NCI-H69 (cell line): ENCODE measurements at regions not wholly inside any gene's neighbourhood (a gene's known extent, or its start where the extent isn't known, plus 50 kb on each side); places are given as distances from the start of the nearest gene placed in this dataset.

Experiments
- DNase-seq: peaks from one replicate; lab custom pipeline; 2025; lab: John Stamatoyannopoulos, UW

- DNase-seq: no peak
Observed at GRCh38 chr11:41861838-41862237, 402.4 kb upstream of the LRRC4C start.

- no peak for DNase-seq
Observed at GRCh38 chr11:41866525-41866924, 407.1 kb upstream of the LRRC4C start.

DNA sequence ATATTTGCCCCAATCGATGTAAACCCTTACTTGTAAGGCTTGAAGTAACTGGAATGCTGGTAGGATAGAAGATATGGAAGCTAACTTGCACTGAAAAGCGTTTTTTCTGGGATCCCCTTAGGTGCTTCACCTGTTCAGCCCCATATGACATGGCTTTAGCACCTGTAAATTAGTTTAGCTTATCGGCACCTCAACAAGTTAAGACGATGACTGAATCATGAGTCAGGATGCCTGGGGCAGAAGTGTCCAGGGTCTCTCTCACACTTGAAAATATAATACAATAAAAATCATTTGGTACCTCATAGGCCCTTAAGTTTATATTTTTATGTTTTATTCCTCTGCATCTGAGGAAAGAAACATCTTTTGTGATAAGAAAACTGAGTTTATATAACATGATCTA, 409.2 kb upstream of the LRRC4C start:
- DNase-seq: no peak

DNA sequence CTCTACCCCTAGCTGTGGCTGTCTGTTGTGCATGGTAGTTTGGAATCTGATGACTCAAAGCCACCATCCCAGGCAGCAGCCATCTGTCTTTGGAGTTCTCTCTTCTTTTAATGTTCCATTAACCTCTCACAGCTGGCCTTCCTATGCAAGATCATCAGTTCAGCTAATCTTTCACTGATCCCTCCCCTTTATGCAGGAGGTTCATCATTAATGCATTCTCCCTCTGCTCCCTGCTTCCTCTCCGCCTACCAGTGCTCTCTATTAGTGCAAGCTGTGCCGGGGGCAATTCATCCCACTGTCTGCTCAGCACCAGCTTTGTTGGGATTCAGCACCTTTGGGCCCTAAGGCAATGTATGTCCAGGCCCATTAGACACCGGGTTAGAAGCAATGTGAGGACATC, 413.0 kb upstream of the LRRC4C start:
- DNase-seq: peak; percentile 30

DNA sequence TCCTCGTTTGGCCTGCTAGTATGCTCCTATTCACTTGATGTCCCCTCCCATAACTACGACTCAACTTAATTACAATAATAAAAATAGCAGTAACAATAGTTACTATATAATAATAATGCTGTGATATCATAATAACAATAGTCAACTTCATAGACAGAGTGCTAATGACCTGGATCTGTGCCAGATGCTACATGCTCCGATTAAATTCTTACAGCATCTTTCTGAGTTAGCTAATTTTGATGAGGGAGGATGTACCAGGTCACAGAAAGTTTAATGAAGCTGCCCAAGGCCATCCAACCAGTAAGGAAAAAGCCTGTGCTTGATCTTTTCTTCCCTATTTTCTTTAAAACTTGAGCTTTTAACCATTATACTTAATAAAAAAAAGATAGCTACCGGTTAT, 413.4 kb upstream of the LRRC4C start:
- no peak for DNase-seq

DNA sequence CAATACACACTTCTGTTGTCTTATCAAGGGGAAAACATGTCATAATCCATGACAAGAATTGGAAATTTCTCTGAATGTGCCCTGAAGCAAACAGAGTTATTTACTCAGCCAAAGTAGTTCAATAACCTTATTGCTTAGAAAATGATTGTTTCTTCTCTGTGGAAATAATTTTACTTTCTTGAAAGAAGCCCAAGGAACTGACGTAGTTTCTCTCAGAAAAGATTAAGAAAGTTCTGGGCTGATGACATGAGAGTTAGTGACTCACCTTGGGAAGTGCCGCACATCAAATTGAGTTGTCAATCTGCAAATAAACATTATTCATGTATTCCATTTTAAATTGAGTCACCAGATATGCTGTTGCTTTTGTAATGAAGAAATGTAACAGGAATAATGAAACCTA, 418.6 kb upstream of the LRRC4C start:
- DNase-seq: no peak

- no peak for DNase-seq
Observed at GRCh38 chr11:41879214-41879613, 419.8 kb upstream of the LRRC4C start.

DNA sequence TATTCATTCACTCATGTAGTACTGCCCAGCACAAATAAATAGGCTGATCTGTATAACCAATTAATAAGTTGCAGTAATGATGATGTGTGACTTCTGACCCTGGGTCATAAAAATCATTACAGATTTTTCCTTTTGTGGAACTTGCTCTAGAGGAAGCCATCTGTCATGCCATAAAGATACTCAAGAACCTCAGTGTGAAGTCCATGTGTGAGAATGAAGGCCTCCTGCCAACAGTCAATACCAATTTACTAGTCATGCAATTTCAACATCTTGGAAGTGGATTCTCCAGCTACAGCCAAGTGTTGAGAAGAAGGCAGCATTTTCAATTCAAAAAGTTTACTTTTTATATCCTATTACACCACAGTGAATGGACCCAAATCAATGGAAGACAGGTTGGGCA, 435.6 kb upstream of the LRRC4C start:
- DNase-seq: no peak

DNA sequence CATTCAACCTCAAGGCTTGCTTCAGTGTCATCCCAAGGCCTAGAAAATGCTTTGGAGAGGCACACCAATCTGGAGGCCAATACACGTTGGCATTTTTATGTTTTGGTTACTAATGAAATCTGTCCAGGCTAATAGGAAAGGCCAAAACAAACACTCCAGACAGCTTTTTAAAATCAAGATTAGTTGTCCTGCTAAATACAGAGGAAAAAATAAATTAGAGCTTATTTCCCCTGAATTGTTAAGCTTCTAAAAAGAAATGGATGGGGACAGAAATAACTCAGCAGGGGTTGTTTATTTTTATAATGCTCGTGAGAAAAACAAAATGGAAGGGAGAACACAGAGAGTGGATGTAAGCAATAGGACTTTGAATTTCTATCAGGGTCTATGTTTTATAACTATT, 438.5 kb upstream of the LRRC4C start:
- DNase-seq: no peak

DNA sequence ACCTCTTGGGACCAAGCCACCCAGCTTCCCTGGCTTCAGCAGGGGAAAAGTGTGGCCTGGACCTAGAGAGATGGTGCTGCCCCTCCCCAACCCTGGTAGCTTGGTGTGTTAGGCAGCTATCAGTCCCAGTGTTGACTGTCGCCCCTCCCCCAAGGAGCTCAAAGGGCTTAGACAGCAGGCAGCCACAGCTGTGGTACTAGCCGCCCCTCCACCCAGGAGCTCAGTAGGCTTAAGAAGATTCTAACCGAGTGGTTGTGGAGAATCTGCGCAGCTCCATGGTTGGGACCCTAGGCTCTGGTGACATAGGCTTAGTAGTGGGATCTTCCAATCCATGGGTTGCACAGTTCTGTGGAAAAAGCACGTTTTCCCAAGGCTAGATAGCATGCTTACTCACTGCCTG, 458.4 kb upstream of the LRRC4C start:
- no peak for DNase-seq

DNA sequence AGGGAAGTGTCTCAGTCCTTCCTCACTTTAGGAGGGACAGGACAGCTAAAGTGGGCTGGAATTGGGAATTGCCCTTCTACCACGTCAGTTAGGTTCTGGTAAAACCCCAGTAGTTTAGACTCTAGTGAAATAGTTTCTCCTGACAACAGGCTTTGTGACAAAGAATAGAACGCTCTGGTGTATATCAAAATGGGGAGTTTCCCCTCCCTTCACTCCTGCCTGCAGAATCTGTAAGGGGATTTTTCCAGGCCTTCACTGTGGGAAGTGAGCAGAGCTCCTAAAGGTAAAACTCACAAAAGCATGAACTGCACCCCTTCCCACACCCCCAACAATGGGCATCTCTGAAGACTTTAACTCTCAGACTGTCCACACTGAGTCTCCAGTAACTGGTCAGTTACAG, 460.9 kb upstream of the LRRC4C start:
- DNase-seq: no peak

DNA sequence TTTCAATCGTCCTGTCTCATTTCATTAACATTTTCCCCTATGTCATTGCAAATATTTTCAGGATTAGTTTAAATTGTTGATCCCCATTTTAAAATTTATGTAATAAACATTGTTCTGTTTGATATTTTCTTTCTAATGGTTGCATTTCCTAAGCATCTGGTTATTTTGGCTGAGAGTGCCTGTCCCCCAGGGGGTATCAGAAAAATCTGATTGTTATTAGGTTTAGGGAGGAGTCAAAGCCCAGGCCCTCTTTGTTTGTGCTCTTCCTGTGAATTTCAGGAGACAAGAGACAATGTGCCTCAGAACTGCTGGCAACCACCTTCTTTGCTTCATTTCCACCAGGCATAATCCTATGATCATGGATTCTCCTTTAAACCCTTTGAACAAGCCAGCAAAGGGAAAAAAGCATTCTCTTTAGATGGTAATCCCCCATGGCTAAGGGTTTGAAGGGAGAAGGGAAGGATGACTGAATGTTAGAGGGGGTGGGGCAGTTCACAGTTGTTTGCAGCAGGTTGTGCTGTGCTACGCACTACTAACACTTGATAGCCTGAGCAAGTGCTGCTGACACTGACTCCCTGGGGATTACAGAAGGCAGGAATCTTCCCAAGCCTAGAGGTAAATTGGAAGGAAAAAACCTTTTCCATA, 462.4 kb upstream of the LRRC4C start:
- DNase-seq: no peak

DNA sequence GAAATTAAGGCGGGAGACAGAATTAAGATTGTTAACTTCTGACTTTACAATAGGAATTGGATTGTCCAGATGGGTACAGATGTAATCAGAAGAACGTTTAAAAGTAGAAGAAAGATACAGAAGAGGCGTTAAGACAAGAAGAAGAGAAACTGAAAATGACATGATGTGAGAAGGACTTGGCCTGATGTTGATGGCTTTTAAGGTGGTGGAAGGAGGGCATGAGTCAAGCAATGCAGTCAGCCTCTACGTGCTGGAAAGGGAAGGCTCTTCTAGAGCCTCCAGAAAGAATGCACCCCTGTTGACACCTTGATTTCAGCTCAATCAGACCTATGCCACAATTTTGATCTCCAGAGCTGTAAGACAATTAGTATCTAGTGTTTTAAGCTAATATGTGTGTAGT, 466.9 kb upstream of the LRRC4C start:
- DNase-seq: no peak

GRCh38 chr11:41935241-41935640, 475.8 kb upstream of the LRRC4C start:
- DNase-seq: no peak

DNA sequence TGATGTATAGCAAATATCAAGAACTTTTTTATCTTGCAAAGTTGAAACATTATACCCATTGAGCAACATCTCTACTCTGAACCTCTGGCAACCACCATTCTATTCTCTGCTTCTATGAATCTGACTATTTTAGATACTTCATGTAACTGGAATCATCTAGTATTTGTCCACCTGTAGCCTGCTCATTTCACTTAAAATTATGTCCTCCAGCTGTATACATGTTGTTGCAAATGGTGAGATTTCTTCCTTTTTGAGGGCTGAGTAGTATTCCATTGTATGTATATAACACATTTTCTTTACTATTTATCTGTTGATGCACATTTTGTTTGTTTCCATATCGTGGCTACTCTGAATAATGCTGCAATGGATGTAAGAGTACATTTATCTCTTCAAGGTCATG, 476.3 kb upstream of the LRRC4C start:
- no peak for DNase-seq

GRCh38 chr11:41943656-41944055, 484.2 kb upstream of the LRRC4C start:
- DNase-seq: no peak

DNA sequence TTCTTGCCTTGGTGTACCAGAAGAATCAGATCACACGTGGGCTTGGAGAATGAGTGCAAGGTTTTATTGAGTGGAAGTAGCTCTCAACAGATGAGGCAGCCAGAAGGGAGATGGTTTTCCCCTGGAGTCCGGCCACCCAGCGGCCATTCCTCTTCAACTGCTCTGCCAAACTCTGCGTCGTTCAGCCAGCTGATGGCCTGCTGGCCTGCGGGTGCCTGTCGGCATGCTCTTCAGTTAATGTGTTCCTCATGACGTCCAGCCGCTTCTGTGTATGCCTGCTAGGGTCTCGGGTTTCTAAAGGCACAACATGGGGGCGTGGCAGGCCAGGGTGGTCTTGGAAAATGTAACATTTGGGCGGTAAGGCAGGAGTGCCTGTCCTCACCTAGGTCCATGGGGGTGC, 487.9 kb upstream of the LRRC4C start:
- no peak for DNase-seq

GRCh38 chr11:41950470-41951143, 491.2 kb upstream of the LRRC4C start:
- DNase-seq: no peak

GRCh38 chr11:41954034-41954433, 494.6 kb upstream of the LRRC4C start:
- DNase-seq: no peak

- no peak for DNase-seq
Observed at GRCh38 chr11:41955066-41955465, 495.6 kb upstream of the LRRC4C start.

GRCh38 chr11:41955635-41956400, 496.4 kb upstream of the LRRC4C start:
- no peak for DNase-seq

GRCh38 chr11:41963406-41963805, 504.0 kb upstream of the LRRC4C start:
- no peak for DNase-seq

DNA sequence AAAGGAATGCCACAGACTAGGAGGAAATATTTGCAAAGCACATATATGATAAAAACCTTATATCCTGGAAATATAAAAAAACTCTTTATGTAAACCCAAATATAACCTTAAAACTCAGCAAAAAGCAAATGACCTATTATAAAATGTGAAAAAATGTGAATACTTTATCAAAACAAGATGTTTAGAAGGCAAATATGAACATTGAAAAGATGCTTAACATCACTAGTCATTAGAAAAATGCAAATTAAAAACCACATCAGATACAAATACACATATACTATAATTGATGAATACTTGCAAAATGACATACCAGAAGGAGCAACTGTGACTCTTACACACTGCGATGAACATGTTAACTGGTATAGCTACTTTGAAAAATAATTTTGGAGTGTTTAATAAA, 511.2 kb upstream of the LRRC4C start:
- DNase-seq: no peak
